ENCODE measurements at regions not wholly inside any gene's neighbourhood (a gene's known extent, or its start where the extent isn't known, plus 50 kb on each side); places are given as distances from the start of the nearest gene placed in this dataset.

- H3K4me3 ChIP-seq (ENCODE audit: low read length), result no peak overlapping the region
- DNase-seq (ENCODE audit: low read depth), result no peak
- TF ChIP-seq CTCF (conservative IDR thresholded peaks at IDR 0.05; ENCODE audit: low read depth, low read length), result no peak
Observed at GRCh38 chr4:154140869-154141268, 350.7 kb downstream of the DCHS2 start.

GRCh38 chr4:154137320-154137905 is 348.5 kb upstream of the SFRP2 start:
- no peak overlapping the region for H3K4me3 ChIP-seq (ENCODE audit: low read length)
- DNase-seq (ENCODE audit: low read depth), result no peak
- TF ChIP-seq CTCF (conservative IDR thresholded peaks at IDR 0.05; ENCODE audit: low read depth, low read length), result no peak

- TF ChIP-seq CTCF (conservative IDR thresholded peaks at IDR 0.05; ENCODE audit: low read depth, low read length), result no peak
Observed at GRCh38 chr4:154135576-154135975, 346.7 kb upstream of the SFRP2 start.

GRCh38 chr4:154132406-154132805 is 343.5 kb upstream of the SFRP2 start:
- H3K4me3 ChIP-seq (ENCODE audit: low read length), result no peak overlapping the region
- DNase-seq (ENCODE audit: low read depth), result no peak
- no peak for TF ChIP-seq CTCF (conservative IDR thresholded peaks at IDR 0.05; ENCODE audit: low read depth, low read length)

More at GRCh38 chr4:154135576-154135975, 346.7 kb upstream of the SFRP2 start:
- no peak overlapping the region for H3K4me3 ChIP-seq (ENCODE audit: low read length)
- no peak for DNase-seq (ENCODE audit: low read depth)

- no peak for DNase-seq (ENCODE audit: low read depth)
- no peak for TF ChIP-seq CTCF (conservative IDR thresholded peaks at IDR 0.05; ENCODE audit: low read depth, low read length)
- no peak overlapping the region for H3K4me3 ChIP-seq (ENCODE audit: low read length)
Observed at GRCh38 chr4:154126276-154126675, 337.4 kb upstream of the SFRP2 start.

- no peak for TF ChIP-seq CTCF (conservative IDR thresholded peaks at IDR 0.05; ENCODE audit: low read depth, low read length)
- H3K4me3 ChIP-seq (ENCODE audit: low read length), result no peak overlapping the region
- no peak for DNase-seq (ENCODE audit: low read depth)
Observed at GRCh38 chr4:154125340-154125739, 336.5 kb upstream of the SFRP2 start.

GRCh38 chr4:154124539-154125255 is 335.8 kb upstream of the SFRP2 start:
- DNase-seq (ENCODE audit: low read depth), result peak; percentile 63
- H3K4me3 ChIP-seq (ENCODE audit: low read length), result no peak overlapping the region
- no peak for TF ChIP-seq CTCF (conservative IDR thresholded peaks at IDR 0.05; ENCODE audit: low read depth, low read length)
